ENCODE measurements at regions not wholly inside any gene's neighbourhood (a gene's known extent, or its start where the extent isn't known, plus 50 kb on each side); places are given as distances from the start of the nearest gene placed in this dataset.

DNA sequence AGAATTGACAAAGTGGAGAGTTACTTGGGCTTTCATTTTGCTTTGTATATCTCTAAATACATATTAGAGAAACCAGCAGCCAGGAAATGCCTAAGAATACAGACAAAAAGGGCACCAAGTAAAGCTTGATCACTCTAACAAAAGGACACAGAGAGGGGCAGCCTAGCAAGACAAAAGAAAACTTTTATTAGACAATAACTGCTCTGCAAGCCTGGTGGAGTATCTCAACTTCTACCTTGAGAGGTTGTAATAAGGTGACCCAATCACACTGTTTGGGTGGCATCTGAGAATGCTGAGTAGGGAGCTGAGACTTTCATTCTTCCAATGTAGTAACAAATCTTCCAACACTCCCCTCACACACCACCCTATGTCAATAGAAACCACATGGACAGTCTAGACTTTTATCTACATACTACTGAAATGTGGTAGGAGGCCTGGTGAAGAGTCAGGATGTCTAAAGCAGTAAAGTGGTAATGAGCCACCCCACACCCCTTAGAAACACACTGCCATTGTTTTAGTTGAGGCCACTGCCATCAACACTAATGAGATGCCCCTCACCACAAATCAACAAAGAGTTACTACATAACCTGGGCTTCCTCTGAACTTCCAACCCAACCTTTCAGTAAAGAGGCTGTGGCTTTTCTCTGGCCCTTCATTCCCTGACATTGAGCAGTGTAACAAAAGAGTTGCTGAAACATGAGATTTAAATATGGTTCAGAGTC, 726.7 kb upstream of the POU3F3 start:
- Histone ChIP-seq H3K4me3 (ENCODE audit: low read depth, low read length) (no peak overlapping the region), H3K4me1 (ENCODE audit: control insufficient read depth, insufficient read depth, low read length) (no peaks in the 10 kb centered on the region), H3K9me3 (ENCODE audit: control insufficient read depth, insufficient read depth, low read depth, low read length) (no peaks in the 10 kb centered on the region), H3K27ac (ENCODE audit: extremely low read depth, low read depth, low read length) (no peak overlapping the region), H3K36me3 (ENCODE audit: control insufficient read depth in 2 of 2, insufficient read depth in 1 of 2, low read length in 2 of 2) (no peaks in the 10 kb centered on the region)
- ChIA-PET POLR2A (no interaction called here), CTCF (no interaction called here)
- TF ChIP-seq ZNF596 (tag by site-specific recombination; IDR thresholded peaks at IDR 0.05) (no peak), ZNF366 (tag by site-specific recombination; conservative IDR thresholded peaks at IDR 0.05) (no peak), ZNF221 (tag by site-specific recombination; IDR thresholded peaks at IDR 0.05; ENCODE audit: borderline replicate concordance) (no peak), ZXDB (tag by site-specific recombination; IDR thresholded peaks at IDR 0.05) (no peak), SCRT1 (tag by site-specific recombination; IDR thresholded peaks at IDR 0.05; ENCODE audit: borderline replicate concordance) (no peak), ZNF394 (tag by site-specific recombination; IDR thresholded peaks at IDR 0.05; ENCODE audit: borderline replicate concordance) (no peak), SALL2 (tag by site-specific recombination; IDR thresholded peaks at IDR 0.05; ENCODE audit: borderline replicate concordance) (no peak), ZNF626 (tag by site-specific recombination; IDR thresholded peaks at IDR 0.05) (no peak), KLF9 (tag by site-specific recombination; IDR thresholded peaks at IDR 0.05; ENCODE audit: low read depth) (no peak), ZBTB48 (tag by site-specific recombination; IDR thresholded peaks at IDR 0.05) (no peak), ZNF404 (tag by site-specific recombination; IDR thresholded peaks at IDR 0.05) (no peak), ZNF624 (tag by site-specific recombination; IDR thresholded peaks at IDR 0.05) (no peak), MZF1 (tag by site-specific recombination; IDR thresholded peaks at IDR 0.05; ENCODE audit: borderline replicate concordance) (no peak), ZNF48 (tag by site-specific recombination; IDR thresholded peaks at IDR 0.05) (no peak), ZNF391 (tag by site-specific recombination; IDR thresholded peaks at IDR 0.05; ENCODE audit: borderline replicate concordance, low read depth) (no peak)
- TF ChIP-seq, protein P1, sequence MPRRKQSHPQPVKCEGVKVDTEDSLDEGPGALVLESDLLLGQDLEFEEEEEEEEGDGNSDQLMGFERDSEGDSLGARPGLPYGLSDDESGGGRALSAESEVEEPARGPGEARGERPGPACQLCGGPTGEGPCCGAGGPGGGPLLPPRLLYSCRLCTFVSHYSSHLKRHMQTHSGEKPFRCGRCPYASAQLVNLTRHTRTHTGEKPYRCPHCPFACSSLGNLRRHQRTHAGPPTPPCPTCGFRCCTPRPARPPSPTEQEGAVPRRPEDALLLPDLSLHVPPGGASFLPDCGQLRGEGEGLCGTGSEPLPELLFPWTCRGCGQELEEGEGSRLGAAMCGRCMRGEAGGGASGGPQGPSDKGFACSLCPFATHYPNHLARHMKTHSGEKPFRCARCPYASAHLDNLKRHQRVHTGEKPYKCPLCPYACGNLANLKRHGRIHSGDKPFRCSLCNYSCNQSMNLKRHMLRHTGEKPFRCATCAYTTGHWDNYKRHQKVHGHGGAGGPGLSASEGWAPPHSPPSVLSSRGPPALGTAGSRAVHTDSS (tag by site-specific recombination; IDR thresholded peaks at IDR 0.05), result no peak
- TF ChIP-seq, protein P2, sequence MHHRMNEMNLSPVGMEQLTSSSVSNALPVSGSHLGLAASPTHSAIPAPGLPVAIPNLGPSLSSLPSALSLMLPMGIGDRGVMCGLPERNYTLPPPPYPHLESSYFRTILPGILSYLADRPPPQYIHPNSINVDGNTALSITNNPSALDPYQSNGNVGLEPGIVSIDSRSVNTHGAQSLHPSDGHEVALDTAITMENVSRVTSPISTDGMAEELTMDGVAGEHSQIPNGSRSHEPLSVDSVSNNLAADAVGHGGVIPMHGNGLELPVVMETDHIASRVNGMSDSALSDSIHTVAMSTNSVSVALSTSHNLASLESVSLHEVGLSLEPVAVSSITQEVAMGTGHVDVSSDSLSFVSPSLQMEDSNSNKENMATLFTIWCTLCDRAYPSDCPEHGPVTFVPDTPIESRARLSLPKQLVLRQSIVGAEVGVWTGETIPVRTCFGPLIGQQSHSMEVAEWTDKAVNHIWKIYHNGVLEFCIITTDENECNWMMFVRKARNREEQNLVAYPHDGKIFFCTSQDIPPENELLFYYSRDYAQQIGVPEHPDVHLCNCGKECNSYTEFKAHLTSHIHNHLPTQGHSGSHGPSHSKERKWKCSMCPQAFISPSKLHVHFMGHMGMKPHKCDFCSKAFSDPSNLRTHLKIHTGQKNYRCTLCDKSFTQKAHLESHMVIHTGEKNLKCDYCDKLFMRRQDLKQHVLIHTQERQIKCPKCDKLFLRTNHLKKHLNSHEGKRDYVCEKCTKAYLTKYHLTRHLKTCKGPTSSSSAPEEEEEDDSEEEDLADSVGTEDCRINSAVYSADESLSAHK (tag by site-specific recombination; IDR thresholded peaks at IDR 0.05), result no peak
- TF ChIP-seq, protein P3, sequence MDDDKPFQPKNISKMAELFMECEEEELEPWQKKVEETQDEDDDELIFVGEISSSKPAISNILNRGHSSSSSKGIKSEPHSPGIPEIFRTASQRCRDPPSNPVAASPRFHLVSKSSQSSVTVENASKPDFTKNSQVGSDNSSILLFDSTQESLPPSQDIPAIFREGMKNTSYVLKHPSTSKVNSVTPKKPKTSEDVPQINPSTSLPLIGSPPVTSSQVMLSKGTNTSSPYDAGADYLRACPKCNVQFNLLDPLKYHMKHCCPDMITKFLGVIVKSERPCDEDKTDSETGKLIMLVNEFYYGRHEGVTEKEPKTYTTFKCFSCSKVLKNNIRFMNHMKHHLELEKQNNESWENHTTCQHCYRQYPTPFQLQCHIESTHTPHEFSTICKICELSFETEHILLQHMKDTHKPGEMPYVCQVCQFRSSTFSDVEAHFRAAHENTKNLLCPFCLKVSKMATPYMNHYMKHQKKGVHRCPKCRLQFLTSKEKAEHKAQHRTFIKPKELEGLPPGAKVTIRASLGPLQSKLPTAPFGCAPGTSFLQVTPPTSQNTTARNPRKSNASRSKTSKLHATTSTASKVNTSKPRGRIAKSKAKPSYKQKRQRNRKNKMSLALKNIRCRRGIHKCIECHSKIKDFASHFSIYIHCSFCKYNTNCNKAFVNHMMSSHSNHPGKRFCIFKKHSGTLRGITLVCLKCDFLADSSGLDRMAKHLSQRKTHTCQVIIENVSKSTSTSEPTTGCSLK (tag by site-specific recombination; IDR thresholded peaks at IDR 0.05), result no peak
- TF ChIP-seq, protein P4, sequence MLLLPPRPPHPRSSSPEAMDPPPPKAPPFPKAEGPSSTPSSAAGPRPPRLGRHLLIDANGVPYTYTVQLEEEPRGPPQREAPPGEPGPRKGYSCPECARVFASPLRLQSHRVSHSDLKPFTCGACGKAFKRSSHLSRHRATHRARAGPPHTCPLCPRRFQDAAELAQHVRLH (tag by site-specific recombination; IDR thresholded peaks at IDR 0.05), result no peak
